ENCODE measurements at regions not wholly inside any gene's neighbourhood (a gene's known extent, or its start where the extent isn't known, plus 50 kb on each side); places are given as distances from the start of the nearest gene placed in this dataset.

GRCh38 chr16:86203557-86204275 is 304.8 kb downstream of the IRF8 start:
- TF ChIP-seq EZH2 (IDR thresholded peaks at IDR 0.05; ENCODE audit: borderline replicate concordance, low read length): no peak
- no peak for TF ChIP-seq CTCF (conservative IDR thresholded peaks at IDR 0.05 in 1 of 2, IDR thresholded peaks at IDR 0.05 in 1 of 2; ENCODE audit: extremely low read depth in 1 of 2, insufficient read depth in 1 of 2, low read depth in 1 of 2, low read length in 2 of 2)
